ENCODE measurements at regions not wholly inside any gene's neighbourhood (a gene's known extent, or its start where the extent isn't known, plus 50 kb on each side); places are given as distances from the start of the nearest gene placed in this dataset.

DNA sequence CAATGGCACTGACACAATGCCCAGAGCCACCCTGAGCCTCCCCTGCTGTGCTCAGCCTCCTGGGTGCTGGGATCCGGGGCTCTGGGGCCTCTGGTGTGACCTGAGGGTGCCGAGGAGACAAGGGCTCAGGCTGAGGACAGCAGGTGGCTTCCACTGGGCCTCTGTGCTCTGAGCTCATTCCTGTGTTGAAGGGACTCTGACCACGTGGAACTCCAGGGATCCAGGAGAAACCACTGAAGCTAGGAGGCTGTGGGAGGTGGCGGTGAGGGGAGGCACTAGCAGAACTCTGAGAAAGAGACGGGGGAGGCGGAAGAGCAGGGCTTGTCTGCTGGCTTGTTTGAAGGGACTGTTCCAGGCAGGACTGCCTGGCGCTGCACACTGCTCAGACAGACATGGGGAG is 318.7 kb upstream of the IRX1 start:
- TF ChIP-seq, protein P1, sequence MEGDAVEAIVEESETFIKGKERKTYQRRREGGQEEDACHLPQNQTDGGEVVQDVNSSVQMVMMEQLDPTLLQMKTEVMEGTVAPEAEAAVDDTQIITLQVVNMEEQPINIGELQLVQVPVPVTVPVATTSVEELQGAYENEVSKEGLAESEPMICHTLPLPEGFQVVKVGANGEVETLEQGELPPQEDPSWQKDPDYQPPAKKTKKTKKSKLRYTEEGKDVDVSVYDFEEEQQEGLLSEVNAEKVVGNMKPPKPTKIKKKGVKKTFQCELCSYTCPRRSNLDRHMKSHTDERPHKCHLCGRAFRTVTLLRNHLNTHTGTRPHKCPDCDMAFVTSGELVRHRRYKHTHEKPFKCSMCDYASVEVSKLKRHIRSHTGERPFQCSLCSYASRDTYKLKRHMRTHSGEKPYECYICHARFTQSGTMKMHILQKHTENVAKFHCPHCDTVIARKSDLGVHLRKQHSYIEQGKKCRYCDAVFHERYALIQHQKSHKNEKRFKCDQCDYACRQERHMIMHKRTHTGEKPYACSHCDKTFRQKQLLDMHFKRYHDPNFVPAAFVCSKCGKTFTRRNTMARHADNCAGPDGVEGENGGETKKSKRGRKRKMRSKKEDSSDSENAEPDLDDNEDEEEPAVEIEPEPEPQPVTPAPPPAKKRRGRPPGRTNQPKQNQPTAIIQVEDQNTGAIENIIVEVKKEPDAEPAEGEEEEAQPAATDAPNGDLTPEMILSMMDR (IDR thresholded peaks at IDR 0.05) = no peak
- TF ChIP-seq POLR2A (IDR thresholded peaks at IDR 0.05) (no peak), EP300 (IDR thresholded peaks at IDR 0.05) (no peak), POLR2AphosphoS5 (IDR thresholded peaks at IDR 0.05) (no peak)

All from sigmoid colon (tissue), 4 donors.